ENCODE measurements at regions not wholly inside any gene's neighbourhood (a gene's known extent, or its start where the extent isn't known, plus 50 kb on each side); places are given as distances from the start of the nearest gene placed in this dataset.

DNA sequence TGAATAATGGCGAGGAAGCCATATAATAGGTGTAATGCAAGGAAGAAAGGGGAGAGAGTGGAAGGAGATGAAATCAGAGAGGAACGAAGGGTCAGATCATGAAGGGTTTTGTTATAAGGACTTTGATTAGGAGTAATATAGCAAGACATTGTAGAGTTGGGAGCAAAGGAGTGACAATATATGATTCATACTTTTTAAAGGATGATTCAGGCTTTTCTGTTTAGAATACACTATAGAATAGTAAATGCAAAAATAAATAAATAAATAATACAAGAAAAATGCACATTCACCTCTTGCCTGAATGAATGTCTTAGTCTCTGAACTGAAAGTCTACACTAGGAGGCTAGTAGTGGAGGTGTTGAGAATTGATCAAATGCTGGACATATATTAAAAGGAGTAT, 1524.4 kb upstream of the AGA start:
- Histone ChIP-seq H2BK20ac (ENCODE audit: low read depth, low read length) (no peak overlapping the region), H4K20me1 (ENCODE audit: insufficient read depth, low read length) (no peaks in the 10 kb centered on the region), H2BK5ac (ENCODE audit: low read depth, low read length, poor library complexity, severe bottlenecking) (no peak overlapping the region), H2BK120ac (ENCODE audit: low read depth, low read length) (no peak overlapping the region), H3K9ac (ENCODE audit: low read depth, low read length) (no peak overlapping the region), H3K79me1 (ENCODE audit: low read depth in 1 of 2, low read length in 2 of 2) (no peaks in the 10 kb centered on the region), H3K27me3 (ENCODE audit: control insufficient read depth, insufficient read depth, low read length) (no peaks in the 10 kb centered on the region), H4K5ac (ENCODE audit: low read depth, low read length) (no peak overlapping the region), H3K27ac (ENCODE audit: insufficient read depth, low read length) (no peak overlapping the region), H2AFZ (replicated peaks; ENCODE audit: low read length, poor library complexity) (no peak overlapping the region), H4K8ac (ENCODE audit: low read depth in 2 of 2, low read length in 2 of 2) (no peak overlapping the region), H3K23ac (ENCODE audit: low read depth, low read length) (no peak overlapping the region), H2AK9ac (replicated peaks; ENCODE audit: low read depth, low read length, poor library complexity) (no peak overlapping the region), H2AK5ac (ENCODE audit: low read depth, low read length) (no peak overlapping the region), H3K36me3 (ENCODE audit: control insufficient read depth, insufficient read depth, low read length) (no peaks in the 10 kb centered on the region), H3K18ac (ENCODE audit: low read depth, low read length) (no peak overlapping the region), H3K9me1 (ENCODE audit: insufficient read depth, low read length) (no peaks in the 10 kb centered on the region), H3K4me3 (ENCODE audit: insufficient read depth, low read depth, low read length) (no peak overlapping the region), H2BK15ac (ENCODE audit: low read depth, low read length) (no peak overlapping the region), H4K91ac (ENCODE audit: insufficient read depth, low read depth, low read length) (no peak overlapping the region), H3K4ac (ENCODE audit: low read depth, low read length) (no peak overlapping the region), H3K9me3 (ENCODE audit: control insufficient read depth, insufficient read depth, low read length) (peaks cover 6% of the 10 kb centered on the region), H3K14ac (replicated peaks; ENCODE audit: low read depth, low read length) (no peak overlapping the region), H3K4me2 (ENCODE audit: low read depth, low read length) (no peak overlapping the region), H3K4me1 (ENCODE audit: control insufficient read depth, insufficient read depth, low read length) (no peaks in the 10 kb centered on the region), H3K56ac (ENCODE audit: extremely low read depth, insufficient read depth, low read length) (no peak overlapping the region)
- ATAC-seq (ENCODE audit: low read depth) (no peak), DNase-seq (no peak)
- WGBS, 2 experiments (ENCODE audit: extremely low coverage in 2 of 2, insufficient read length in 1 of 2), result 43% methylated on average over 1 of the region's 2 CpGs; no CpG with 5 or more reads in 1 of the 2 experiments
- intact Hi-C loops (cut with micrococcal nuclease) (no loop called here), dilution Hi-C loops (cut with HindIII; ENCODE audit: low sequenced_read_pairs, unreplicated experiment) (no loop called here), in situ Hi-C loops (cut with MboI; ENCODE audit: low sequenced_read_pairs) (no loop called here)
- no peak for TF ChIP-seq FOS (IDR thresholded peaks at IDR 0.05; ENCODE audit: low read depth, low read length)
- no peak for TF ChIP-seq POLR2A (IDR thresholded peaks at IDR 0.05; ENCODE audit: low read depth, low read length)
- TF ChIP-seq BHLHE40 (IDR thresholded peaks at IDR 0.05; ENCODE audit: low read depth, low read length), result no peak
- BruUV-seq (replicated peaks), result no TSS peak
- ChIA-PET CTCF (no interaction called here), POLR2A (ENCODE audit: unreplicated experiment) (no interaction called here)

All from IMR-90 (cell line).